ACC112 (cell line): ENCODE measurements at regions not wholly inside any gene's neighbourhood (a gene's known extent, or its start where the extent isn't known, plus 50 kb on each side); places are given as distances from the start of the nearest gene placed in this dataset.
"Not testable (repeated sequence)": the region's sequence is repeated elsewhere in the genome, so short reads cannot be mapped to it uniquely, and the experiment has no call there.

Experiments
- H2AFZ ChIP-seq: fragments of 200-600 bp; sonication (generic); one replicate; pipeline ENCODE4 v1.6.0; 2017; ENCODE audit warnings: antibody characterized with exemption, low read length; ENCODE audit not compliant: unreplicated experiment
- H3K27ac ChIP-seq: fragments of 200-600 bp; sonication (generic); 2 replicates; pipeline ENCODE4 v1.5.1; 2014; ENCODE audit warnings: low read depth, mild to moderate bottlenecking, antibody characterized with exemption, low read length, moderate library complexity
- H3K27me3 ChIP-seq: fragments of 200-600 bp; sonication (generic); 2 replicates; pipeline ENCODE4 v1.6.1; 2014; ENCODE audit warnings: mild to moderate bottlenecking, antibody characterized with exemption, low read length, moderate library complexity, mixed read lengths; ENCODE audit not compliant: insufficient read depth
- H3K36me3 ChIP-seq: fragments of 200-600 bp; sonication (generic); 2 replicates; pipeline ENCODE4 v1.6.1; 2016; ENCODE audit warnings: mild to moderate bottlenecking, antibody characterized with exemption, low read length, moderate library complexity, mixed read lengths; ENCODE audit not compliant: insufficient read depth
- H3K4me1 ChIP-seq: fragments of 200-600 bp; sonication (generic); one replicate; pipeline ENCODE4 v1.6.1; 2016; ENCODE audit warnings: low read length, mixed read lengths; ENCODE audit not compliant: insufficient read depth, unreplicated experiment, control insufficient read depth
- H3K4me3 ChIP-seq: fragments of 200-600 bp; sonication (generic); 2 replicates; pipeline ENCODE4 v1.5.1; 2014; ENCODE audit warnings: mild to moderate bottlenecking, low read depth, low read length
- H3K79me2 ChIP-seq: fragments of 200-600 bp; sonication (generic); one replicate; pipeline ENCODE4 v1.6.0; 2016; ENCODE audit warnings: low read length; ENCODE audit not compliant: control insufficient read depth, unreplicated experiment, insufficient read depth

- H2AFZ ChIP-seq = no peak overlapping the region
- no peaks in the 10 kb centered on the region for H3K27me3 ChIP-seq
- H3K36me3 ChIP-seq = no peaks in the 10 kb centered on the region
- H3K4me1 ChIP-seq = no peaks in the 10 kb centered on the region
- H3K27ac ChIP-seq = no peak overlapping the region
- H3K79me2 ChIP-seq = no peaks in the 10 kb centered on the region
- H3K4me3 ChIP-seq = no peak overlapping the region
Measured at GRCh38 chr6:11889572-11889971, 111.0 kb upstream of the ADTRP start.

- H3K79me2 ChIP-seq = no peaks in the 10 kb centered on the region
- H3K36me3 ChIP-seq = no peaks in the 10 kb centered on the region
- no peak overlapping the region for H3K4me3 ChIP-seq
- H3K27ac ChIP-seq = no peak overlapping the region
- no peaks in the 10 kb centered on the region for H3K27me3 ChIP-seq
- H2AFZ ChIP-seq = no peak overlapping the region
- no peaks in the 10 kb centered on the region for H3K4me1 ChIP-seq
Measured at GRCh38 chr6:11888727-11889126, 110.1 kb upstream of the ADTRP start.

- Histone ChIP-seq H3K79me2 (no peaks in the 10 kb centered on the region), H3K27me3 (no peaks in the 10 kb centered on the region), H2AFZ (no peak overlapping the region)
Measured at GRCh38 chr6:11885159-11885558, 106.6 kb upstream of the ADTRP start.

GRCh38 chr6:11883471-11883870 lies 104.9 kb upstream of the ADTRP start:
- H3K79me2 ChIP-seq, H2AFZ ChIP-seq, H3K27me3 ChIP-seq, H3K36me3 ChIP-seq, H3K27ac ChIP-seq, H3K4me1 ChIP-seq, H3K4me3 ChIP-seq: not testable (repeated sequence)

More at GRCh38 chr6:11885159-11885558, 106.6 kb upstream of the ADTRP start:
- H3K27ac ChIP-seq = no peak overlapping the region
- H3K36me3 ChIP-seq = no peaks in the 10 kb centered on the region
- H3K4me3 ChIP-seq = no peak overlapping the region
- H3K4me1 ChIP-seq = no peaks in the 10 kb centered on the region

- not testable (repeated sequence) for H3K79me2 ChIP-seq, H3K36me3 ChIP-seq, H3K4me3 ChIP-seq, H3K4me1 ChIP-seq, H2AFZ ChIP-seq, H3K27ac ChIP-seq, H3K27me3 ChIP-seq
Measured at GRCh38 chr6:11880156-11880555, 101.6 kb upstream of the ADTRP start.

GRCh38 chr6:11878735-11879134 lies 100.1 kb upstream of the ADTRP start:
- Histone ChIP-seq H2AFZ (no peak overlapping the region), H3K36me3 (no peaks in the 10 kb centered on the region), H3K4me3 (no peak overlapping the region), H3K27me3 (no peaks in the 10 kb centered on the region), H3K4me1 (no peaks in the 10 kb centered on the region), H3K79me2 (no peaks in the 10 kb centered on the region), H3K27ac (no peak overlapping the region)

GRCh38 chr6:11878029-11878428 lies 99.4 kb upstream of the ADTRP start:
- Histone ChIP-seq H3K4me1 (no peaks in the 10 kb centered on the region), H3K79me2 (no peaks in the 10 kb centered on the region), H3K4me3 (no peak overlapping the region), H3K27ac (no peak overlapping the region), H2AFZ (no peak overlapping the region), H3K36me3 (no peaks in the 10 kb centered on the region), H3K27me3 (no peaks in the 10 kb centered on the region)

- H3K4me1 ChIP-seq = no peaks in the 10 kb centered on the region
- no peaks in the 10 kb centered on the region for H3K36me3 ChIP-seq
- H3K27ac ChIP-seq = no peak overlapping the region
- no peaks in the 10 kb centered on the region for H3K27me3 ChIP-seq
- H2AFZ ChIP-seq = no peak overlapping the region
- H3K4me3 ChIP-seq = no peak overlapping the region
- H3K79me2 ChIP-seq = no peaks in the 10 kb centered on the region
Measured at GRCh38 chr6:11876934-11877433, 98.4 kb upstream of the ADTRP start.

- Histone ChIP-seq H3K4me3 (no peak overlapping the region), H3K27ac (no peak overlapping the region), H2AFZ (no peak overlapping the region), H3K79me2 (no peaks in the 10 kb centered on the region), H3K36me3 (no peaks in the 10 kb centered on the region), H3K4me1 (peaks cover 2% of the 10 kb centered on the region), H3K27me3 (no peaks in the 10 kb centered on the region)
Measured at GRCh38 chr6:11875325-11876109, 96.9 kb upstream of the ADTRP start.

GRCh38 chr6:11869672-11870340 lies 91.2 kb upstream of the ADTRP start:
- Histone ChIP-seq H3K36me3 (no peaks in the 10 kb centered on the region), H3K27me3 (no peaks in the 10 kb centered on the region), H3K27ac (no peak overlapping the region), H2AFZ (no peak overlapping the region), H3K4me3 (no peak overlapping the region), H3K79me2 (no peaks in the 10 kb centered on the region), H3K4me1 (peaks cover 18% of the 10 kb centered on the region)

- no peaks in the 10 kb centered on the region for H3K79me2 ChIP-seq
- no peaks in the 10 kb centered on the region for H3K36me3 ChIP-seq
- H3K27ac ChIP-seq = no peak overlapping the region
- H3K4me3 ChIP-seq = no peak overlapping the region
- H2AFZ ChIP-seq = no peak overlapping the region
- peaks cover 18% of the 10 kb centered on the region for H3K4me1 ChIP-seq
- H3K27me3 ChIP-seq = no peaks in the 10 kb centered on the region
Measured at GRCh38 chr6:11868392-11868791, 89.8 kb upstream of the ADTRP start.
